HG03095 (cell line): ENCODE measurements at regions not wholly inside any gene's neighbourhood (a gene's known extent, or its start where the extent isn't known, plus 50 kb on each side); places are given as distances from the start of the nearest gene placed in this dataset.

Experiments used
- ATAC-seq: cut with Tn5 transposase; IDR thresholded peaks from one replicate; pipeline ENCODE4 v1.9.1; 2021; ENCODE audit warnings: moderate library complexity; ENCODE audit not compliant: unreplicated experiment

DNA sequence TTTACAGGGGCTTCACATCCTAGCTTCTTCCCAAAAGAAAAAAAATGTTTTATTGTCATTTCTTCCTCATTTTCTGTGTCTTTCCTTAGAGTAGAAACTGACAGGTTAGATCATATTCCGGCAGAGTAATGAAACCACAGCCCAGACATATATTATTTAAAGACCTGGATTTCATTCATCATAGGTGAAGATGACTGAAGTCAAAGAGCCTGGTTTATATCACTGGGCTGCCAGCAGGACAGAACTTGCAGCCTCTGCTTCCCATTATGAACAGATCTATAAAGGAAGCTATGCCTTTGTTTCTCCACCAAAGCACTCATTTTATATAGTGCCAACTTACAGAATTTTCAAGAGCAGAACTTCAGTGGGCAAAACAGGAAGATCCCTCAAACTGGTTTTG lies 137.9 kb downstream of the METTL4 start:
- no peak for ATAC-seq

DNA sequence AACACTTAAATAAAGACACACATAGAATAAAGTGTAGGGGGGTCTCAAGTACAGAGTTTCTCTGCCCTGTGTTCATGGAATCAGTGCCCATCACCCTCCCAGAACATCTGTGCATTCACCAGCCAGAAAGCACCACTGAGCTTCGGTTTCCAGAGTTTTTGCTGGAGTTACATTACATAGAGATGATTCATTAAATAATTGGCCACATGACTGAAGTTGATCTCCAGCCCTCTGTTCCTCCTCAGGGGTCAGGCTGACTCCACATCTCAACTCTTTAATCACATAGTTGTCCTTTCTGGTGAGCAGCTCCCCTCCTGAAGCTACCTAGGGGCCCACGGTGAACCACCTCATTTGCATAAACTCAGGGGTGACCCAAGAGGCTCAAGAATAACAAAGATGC lies 129.8 kb downstream of the METTL4 start:
- no peak for ATAC-seq

DNA sequence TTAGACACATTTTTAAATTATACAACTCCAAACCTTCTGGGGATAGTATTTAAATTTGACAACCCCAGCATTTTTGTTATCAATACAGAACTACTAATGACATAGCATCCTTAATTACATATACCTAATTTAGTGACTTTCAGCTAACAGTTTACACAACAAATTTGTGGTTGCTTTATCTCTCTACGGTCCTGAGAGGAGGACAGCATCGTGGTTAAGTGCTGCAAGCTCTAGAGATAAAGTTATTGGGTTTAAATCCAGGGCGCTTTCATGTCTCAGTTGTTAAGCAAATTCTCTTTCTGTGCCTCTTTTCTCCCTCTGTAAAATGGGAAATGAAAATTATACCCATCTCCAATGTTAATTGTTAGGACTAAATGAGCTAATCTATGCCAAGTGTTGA lies 129.3 kb downstream of the METTL4 start:
- ATAC-seq, result no peak

DNA sequence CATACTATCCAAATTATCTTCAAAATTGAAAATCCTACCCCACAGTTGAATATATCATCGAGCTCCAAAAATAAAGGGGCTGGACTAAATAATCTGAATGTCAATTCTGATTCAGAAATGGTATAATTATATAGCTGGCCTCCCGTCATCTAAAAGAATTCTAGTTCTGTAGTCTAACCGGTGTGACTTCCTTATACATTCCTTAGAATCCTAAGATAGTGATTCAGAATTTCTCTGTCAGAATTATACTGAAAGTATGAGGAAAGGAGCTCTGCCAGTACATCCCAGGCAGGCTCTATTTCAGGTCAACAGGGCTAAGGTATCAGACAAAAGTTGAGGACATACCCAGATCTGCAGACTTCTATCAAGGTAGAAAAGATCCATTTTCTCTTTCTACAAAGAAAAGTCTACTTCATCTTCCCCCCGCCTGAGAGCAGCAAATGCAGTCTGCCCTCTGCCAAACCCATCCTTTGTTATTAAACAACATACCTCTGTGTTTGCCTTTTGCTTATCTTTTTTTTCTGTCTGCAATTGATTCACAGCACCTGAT lies 128.5 kb downstream of the METTL4 start:
- ATAC-seq, result no peak

DNA sequence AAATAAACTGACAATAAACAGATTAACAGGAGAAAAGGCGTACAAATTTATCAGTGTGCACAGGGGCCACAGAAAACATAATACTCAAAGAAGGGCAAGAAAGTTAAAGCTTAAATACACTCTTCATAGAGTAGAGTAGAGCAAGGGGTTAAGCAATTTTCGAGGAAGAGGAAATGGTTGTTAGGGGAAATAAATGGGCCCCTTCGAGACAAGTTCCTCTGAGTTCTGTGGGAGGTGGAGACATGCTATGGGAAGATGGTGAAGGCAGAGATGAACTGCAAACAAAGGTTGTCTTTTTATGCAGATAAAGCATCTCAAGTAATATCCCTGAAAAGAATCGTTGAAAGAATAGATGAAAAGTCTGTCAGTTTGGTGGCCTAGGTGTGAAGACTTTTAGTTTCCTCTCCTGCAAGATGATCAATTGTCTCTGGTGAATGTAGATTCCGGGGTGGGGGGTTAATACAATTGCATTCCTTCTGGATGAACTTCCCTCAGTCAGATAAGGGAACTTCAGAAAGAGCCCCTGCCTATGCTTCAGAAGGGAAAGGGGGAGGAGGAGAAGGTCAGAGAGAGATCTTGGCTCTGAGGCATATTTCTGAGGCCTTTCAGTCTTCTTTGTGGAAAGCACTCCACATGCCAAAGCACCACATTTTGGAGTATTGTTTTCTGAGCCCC lies 127.0 kb downstream of the METTL4 start:
- no peak for ATAC-seq

DNA sequence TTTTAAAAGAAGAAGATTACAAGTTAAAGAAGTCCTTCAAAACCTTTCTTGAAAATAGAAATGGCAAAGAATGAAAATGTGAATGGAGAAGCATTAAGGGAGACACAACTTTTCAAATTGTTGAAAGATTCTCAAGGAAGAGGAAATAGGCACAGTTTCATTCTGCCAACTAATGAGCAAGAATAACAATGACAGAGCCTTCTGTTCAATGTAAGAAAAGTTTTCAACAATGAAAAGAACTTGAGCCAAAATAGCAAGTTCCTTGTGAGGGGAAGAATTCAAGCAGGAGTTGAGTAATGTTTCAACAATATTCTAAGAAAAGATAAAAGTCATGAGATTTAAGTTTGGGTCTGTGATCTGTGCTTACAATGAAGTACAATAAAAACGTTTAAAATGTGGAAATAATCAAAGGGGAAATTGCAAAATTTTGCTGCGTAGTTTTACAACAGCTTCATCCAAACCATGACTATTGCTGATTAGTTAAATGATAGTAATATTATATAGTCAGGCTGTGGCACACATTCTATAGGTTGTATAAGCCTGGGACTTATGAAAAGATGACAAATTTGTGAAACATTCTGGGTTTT lies 122.6 kb downstream of the METTL4 start:
- no peak for ATAC-seq

DNA sequence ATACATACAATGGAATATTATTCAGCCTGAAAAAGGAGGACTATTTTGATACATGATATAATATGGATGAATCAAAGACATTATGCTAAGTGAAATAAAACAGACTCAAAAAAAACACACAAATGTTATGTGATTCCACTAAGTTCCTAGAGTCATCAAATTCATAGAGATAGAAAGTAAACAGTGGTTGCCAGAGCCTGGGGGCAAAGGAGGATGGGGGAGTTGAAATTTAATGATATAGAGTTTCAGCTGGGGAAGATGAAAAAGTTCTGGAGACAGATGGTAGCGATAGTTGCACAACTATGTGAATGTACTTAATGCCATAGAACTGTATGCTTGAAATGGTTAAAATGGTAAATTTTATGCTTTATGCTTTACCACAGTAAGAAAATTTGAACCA lies 119.7 kb downstream of the METTL4 start:
- ATAC-seq, result no peak

DNA sequence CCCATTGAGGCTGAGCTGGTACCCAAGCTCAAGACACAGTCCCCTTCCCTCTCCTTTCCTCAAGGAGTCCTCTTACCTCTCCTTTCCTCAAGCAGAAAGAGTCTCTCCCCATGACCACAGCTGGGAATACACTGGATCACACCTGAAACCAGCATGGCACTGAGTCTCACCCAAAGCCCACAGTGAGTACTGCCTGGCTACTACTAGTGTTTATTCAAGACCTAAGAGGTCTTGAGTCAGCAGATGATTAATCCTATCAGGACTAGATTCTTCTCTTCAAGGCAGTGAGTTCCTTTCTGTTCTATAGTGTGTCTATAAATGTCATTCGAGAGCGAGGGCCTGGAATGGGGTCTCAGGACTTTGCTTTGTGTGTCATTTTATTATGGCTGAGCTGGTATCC lies 111.4 kb downstream of the METTL4 start:
- ATAC-seq, result no peak

DNA sequence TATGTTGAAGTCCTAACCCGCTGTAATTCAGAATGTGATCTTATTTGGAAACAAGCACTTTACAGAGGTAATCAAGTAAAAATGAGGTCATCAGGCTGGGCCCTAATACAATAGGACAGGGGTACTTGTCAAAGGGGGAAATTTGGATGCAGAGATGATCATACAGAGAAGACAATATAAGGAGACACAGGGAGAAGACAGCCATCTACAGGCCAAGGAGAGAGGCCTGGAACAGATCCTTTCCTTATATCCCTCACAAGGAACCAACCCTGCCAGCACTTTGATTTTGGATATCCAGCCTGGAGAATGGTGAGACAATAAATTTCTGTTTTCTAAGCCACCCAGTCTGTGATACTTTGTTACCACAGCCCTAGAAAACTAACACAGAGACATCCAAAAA lies 104.3 kb downstream of the METTL4 start:
- no peak for ATAC-seq

DNA sequence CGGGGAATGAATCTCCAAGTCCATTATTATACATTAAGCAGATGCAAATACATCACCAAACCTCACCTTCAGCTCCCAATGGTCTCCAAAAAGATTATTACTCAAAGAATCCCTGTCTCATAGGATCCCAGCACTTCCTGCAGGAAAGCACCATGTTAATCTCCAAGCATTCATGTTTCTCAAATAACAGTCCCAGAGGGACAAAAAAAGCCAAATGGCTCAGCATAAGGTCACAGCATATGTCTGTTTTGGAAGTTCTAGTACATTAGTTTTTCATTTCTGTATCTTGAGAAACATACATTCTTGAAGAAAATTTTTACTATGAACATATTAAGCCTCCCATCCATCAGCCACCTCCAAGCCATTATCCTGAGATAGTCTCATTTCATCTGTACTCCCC lies 103.3 kb downstream of the METTL4 start:
- no peak for ATAC-seq

DNA sequence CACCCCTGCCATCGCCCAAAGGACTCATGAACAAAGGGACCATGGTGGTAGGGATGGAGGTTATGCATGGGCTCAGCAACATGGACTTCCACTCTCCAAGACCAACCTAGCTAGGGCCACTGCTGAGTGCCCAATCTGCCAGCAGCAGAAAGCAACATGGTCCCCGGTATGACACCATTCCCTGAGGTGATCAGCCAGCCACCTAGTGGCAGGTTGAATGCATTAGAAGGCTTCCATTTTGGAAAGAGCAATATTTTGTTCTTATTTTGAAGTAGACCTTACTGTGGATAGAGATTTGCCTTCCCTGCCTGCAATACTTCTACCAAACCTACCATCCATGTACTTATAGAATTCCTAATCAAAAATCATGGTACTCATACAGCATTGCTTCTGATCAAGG lies 99.8 kb downstream of the METTL4 start:
- no peak for ATAC-seq

DNA sequence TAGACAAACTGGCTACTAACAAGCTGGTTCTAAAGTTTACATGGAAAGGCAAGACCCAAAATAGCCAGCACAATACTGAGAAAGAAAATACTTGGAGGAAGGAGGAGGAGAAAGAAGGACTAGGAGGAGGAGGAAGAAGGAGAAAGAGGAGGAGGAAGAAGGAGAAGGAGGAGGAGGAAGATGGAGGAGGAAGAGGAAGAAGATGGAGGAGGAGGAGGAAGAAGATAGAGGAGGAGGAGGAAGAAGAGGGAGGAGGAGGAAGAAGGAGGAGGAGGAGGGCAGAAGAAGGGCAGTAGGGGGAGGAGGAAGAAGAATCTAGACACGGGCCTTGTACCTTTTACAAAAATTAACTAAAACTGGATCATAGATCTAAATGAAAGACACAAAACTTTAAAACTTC lies 92.6 kb downstream of the METTL4 start:
- ATAC-seq, result no peak

DNA sequence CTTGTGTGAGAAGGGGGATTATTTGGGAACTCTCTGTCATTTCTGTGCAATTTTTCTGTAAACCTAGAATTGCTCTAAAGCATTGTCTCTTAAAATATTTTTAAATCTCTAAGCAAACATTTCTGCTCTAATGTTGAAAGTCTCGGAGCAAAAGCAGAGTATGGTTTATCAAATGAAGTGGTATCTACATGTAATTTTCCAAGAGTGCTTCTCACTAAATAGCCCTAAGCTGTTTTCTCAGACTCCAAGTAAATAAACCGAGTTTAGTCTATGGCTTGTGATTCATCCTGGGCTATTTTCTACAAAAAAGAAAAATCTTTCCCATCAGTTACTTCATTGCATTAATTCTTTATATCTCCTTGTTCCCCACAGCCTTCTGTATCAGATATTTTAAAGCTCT lies 90.8 kb downstream of the METTL4 start:
- ATAC-seq, result no peak

DNA sequence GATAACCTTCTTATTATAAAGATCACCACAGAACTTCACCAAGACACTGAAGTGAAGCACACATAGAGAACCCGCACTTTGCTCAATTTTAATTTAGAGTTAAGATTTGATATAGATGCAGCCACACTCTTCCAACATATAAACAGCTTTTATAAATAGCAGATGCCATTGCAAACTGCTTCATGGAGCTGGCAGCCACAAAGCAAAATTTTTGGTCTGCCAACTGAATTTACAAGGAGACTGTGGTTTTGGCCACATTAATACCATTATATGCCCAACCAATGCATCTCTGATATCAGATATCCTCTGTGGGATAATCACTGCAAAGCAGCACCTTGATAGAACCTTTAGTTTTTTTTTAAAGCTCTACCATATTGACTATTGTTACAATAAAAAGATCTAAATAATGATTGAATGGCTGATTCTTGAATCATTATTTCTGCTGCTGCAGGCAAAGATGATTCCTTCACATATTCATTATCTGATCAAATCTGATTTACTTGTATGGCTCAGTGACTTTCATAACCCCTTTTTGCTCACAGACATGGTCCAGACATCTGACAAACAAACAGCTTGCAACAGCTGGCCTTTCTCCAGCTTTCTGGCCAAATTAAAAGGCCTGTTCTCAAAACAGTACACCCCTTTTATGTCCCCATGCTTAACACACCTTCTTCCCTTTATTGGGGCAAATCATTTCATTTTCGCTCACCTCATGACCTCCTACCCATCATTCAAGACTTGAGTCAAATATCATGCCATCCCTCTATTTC lies 88.4 kb downstream of the METTL4 start:
- ATAC-seq, result no peak

DNA sequence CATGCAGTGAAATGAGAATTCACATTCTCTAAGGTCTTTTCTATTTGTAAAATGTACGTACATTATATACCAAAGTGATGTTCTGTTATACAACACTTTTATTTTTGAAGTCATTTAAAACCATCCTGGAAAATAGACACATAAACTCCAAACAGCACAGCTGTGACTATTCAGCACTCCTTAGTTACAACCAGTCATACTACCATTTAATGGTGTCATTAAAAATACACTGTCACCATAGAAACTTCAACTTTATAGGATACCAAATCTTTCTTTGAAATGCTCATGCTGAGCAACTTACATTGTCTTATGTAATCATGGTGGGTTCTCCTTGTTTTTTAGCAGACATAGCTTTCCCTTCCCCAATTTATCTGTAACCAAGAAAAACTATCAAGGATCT lies 85.3 kb downstream of the METTL4 start:
- ATAC-seq, result no peak

DNA sequence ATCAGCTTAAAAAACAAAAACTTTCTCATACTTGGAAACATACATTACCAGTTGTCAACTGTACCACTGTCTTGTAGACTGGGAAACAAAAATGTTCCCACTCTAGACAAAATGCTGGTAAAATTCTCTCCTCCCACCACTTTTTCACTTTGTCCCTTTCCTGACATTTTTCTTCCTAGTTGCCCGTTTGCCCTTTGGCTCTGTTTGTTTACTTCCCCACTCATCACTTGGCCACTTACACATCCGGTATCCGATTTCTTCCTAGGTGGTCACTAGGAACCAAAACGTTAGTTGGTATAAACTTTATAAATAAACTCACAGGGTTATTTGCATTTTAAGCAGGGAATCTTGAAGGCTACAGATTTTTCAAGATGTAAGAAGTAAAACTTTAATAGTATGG lies 84.9 kb downstream of the METTL4 start:
- ATAC-seq, result no peak
